SK-N-SH treated with all-trans-retinoic acid at 6 μM for 48 hours (cell line): ENCODE measurements at regions not wholly inside any gene's neighbourhood (a gene's known extent, or its start where the extent isn't known, plus 50 kb on each side); places are given as distances from the start of the nearest gene placed in this dataset.

Source experiments
- ARNTL ChIP-seq: fragments of 450-650 bp; formaldehyde crosslinking; IDR thresholded peaks from 2 replicates; pipeline ENCODE4 v1.5.0; 2020; ENCODE audit warnings: low read depth, mild to moderate bottlenecking, moderate library complexity, borderline replicate concordance
- CREB5 ChIP-seq: fragments of 250-450 bp; sonication (Bioruptor Pico); IDR thresholded peaks from 2 replicates; pipeline ENCODE4 v1.5.1; 2020; ENCODE audit warnings: low read depth, mild to moderate bottlenecking, moderate library complexity
- CSDC2 ChIP-seq: fragments of 250-450 bp; sonication (Bioruptor Pico); IDR thresholded peaks from 2 replicates; pipeline ENCODE4 v1.5.0; 2020; ENCODE audit warnings: mild to moderate bottlenecking, moderate library complexity
- ESRRG ChIP-seq: fragments of 250-450 bp; sonication (Bioruptor Pico); IDR thresholded peaks from 2 replicates; pipeline ENCODE4 v1.6.1; 2021; ENCODE audit warnings: mild to moderate bottlenecking
- PATZ1 ChIP-seq: fragments of 250-450 bp; sonication (Bioruptor Pico); IDR thresholded peaks from 2 replicates; pipeline ENCODE4 v1.8.0; 2020; ENCODE audit warnings: mild to moderate bottlenecking, moderate library complexity, borderline replicate concordance
- PPARA ChIP-seq: fragments of 250-450 bp; sonication (Bioruptor Pico); IDR thresholded peaks from 2 replicates; pipeline ENCODE4 v1.5.0; 2020; ENCODE audit warnings: mild to moderate bottlenecking, borderline replicate concordance
- RARB ChIP-seq: fragments of 250-450 bp; sonication (Bioruptor Pico); IDR thresholded peaks from 2 replicates; pipeline ENCODE4 v1.8.0; 2021; ENCODE audit warnings: mild to moderate bottlenecking, moderate library complexity
- SNAI2 ChIP-seq: fragments of 250-450 bp; sonication (Bioruptor Pico); IDR thresholded peaks from 2 replicates; pipeline ENCODE4 v1.5.0; 2020; ENCODE audit warnings: mild to moderate bottlenecking, moderate library complexity
- TOX ChIP-seq: fragments of 250-450 bp; sonication (Bioruptor Pico); IDR thresholded peaks from 2 replicates; pipeline ENCODE4 v1.8.0; 2021; ENCODE audit warnings: mild to moderate bottlenecking, moderate library complexity, borderline replicate concordance
- ZNF565 ChIP-seq: fragments of 450-650 bp; formaldehyde crosslinking; conservative IDR thresholded peaks from 2 replicates; pipeline ENCODE4 v1.5.0; 2020; ENCODE audit warnings: low read depth, mild to moderate bottlenecking, moderate library complexity
- TF ChIP-seq, protein P1 (sequence below): fragments of 250-450 bp; sonication (Bioruptor Pico); IDR thresholded peaks from 2 replicates; pipeline ENCODE4 v1.5.0; 2020; ENCODE audit warnings: mild to moderate bottlenecking, moderate library complexity

- TF ChIP-seq, protein P1, sequence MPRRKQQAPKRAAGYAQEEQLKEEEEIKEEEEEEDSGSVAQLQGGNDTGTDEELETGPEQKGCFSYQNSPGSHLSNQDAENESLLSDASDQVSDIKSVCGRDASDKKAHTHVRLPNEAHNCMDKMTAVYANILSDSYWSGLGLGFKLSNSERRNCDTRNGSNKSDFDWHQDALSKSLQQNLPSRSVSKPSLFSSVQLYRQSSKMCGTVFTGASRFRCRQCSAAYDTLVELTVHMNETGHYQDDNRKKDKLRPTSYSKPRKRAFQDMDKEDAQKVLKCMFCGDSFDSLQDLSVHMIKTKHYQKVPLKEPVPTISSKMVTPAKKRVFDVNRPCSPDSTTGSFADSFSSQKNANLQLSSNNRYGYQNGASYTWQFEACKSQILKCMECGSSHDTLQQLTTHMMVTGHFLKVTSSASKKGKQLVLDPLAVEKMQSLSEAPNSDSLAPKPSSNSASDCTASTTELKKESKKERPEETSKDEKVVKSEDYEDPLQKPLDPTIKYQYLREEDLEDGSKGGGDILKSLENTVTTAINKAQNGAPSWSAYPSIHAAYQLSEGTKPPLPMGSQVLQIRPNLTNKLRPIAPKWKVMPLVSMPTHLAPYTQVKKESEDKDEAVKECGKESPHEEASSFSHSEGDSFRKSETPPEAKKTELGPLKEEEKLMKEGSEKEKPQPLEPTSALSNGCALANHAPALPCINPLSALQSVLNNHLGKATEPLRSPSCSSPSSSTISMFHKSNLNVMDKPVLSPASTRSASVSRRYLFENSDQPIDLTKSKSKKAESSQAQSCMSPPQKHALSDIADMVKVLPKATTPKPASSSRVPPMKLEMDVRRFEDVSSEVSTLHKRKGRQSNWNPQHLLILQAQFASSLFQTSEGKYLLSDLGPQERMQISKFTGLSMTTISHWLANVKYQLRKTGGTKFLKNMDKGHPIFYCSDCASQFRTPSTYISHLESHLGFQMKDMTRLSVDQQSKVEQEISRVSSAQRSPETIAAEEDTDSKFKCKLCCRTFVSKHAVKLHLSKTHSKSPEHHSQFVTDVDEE (CRISPR knock-in tag): no peak
- no peak for TF ChIP-seq PATZ1 (CRISPR knock-in tag)
- no peak for TF ChIP-seq ZNF565 (CRISPR knock-in tag)
- no peak for TF ChIP-seq ARNTL (CRISPR knock-in tag)
- TF ChIP-seq ESRRG (CRISPR knock-in tag): no peak
- no peak for TF ChIP-seq PPARA (CRISPR knock-in tag)
- no peak for TF ChIP-seq SNAI2 (CRISPR knock-in tag)
- no peak for TF ChIP-seq CREB5 (CRISPR knock-in tag)
- TF ChIP-seq RARB (CRISPR knock-in tag): no peak
- no peak for TF ChIP-seq TOX (CRISPR knock-in tag)
- no peak for TF ChIP-seq CSDC2 (CRISPR knock-in tag)
Measured at GRCh38 chr11:112765337-112765736, 195.9 kb upstream of the NCAM1 start.
